Astrocyte of the cerebellum (primary cell): ENCODE measurements at regions not wholly inside any gene's neighbourhood (a gene's known extent, or its start where the extent isn't known, plus 50 kb on each side); places are given as distances from the start of the nearest gene placed in this dataset.

ENCODE experiments used
- DNase-seq: peaks from one replicate; pipeline ENCODE4 v3.0.0-alpha.2; 2011; ENCODE audit warnings: low read depth
- H3K4me3 ChIP-seq: 2 replicates; pipeline ENCODE4 v1.5.1; 2011; ENCODE audit warnings: mild to moderate bottlenecking, low read depth, low read length, moderate library complexity
- CTCF ChIP-seq: IDR thresholded peaks from 2 replicates; pipeline ENCODE4 v1.5.1; 2012; ENCODE audit warnings: low read length, low read depth, moderate library complexity, mild to moderate bottlenecking; ENCODE audit errors: missing control alignments
- in situ Hi-C: cut with HindIII; loops from 2 replicates; pipeline ENCODE4 v1.10.0; 2017; ENCODE audit warnings: low sequenced_read_pairs

- H3K4me3 ChIP-seq: no peak overlapping the region
- no peak for TF ChIP-seq CTCF
- in situ Hi-C loops: no loop called here
- no peak for DNase-seq
Measured at GRCh38 chr9:523444-523843, 308.8 kb downstream of the DOCK8 start.

GRCh38 chr9:524008-524407 is 309.3 kb downstream of the DOCK8 start:
- H3K4me3 ChIP-seq: no peak overlapping the region
- no peak for TF ChIP-seq CTCF
- DNase-seq: no peak
- in situ Hi-C loops: no loop called here

GRCh38 chr9:526904-527591 is 312.4 kb downstream of the DOCK8 start:
- no peak for DNase-seq
- in situ Hi-C loops: no loop called here
- no peak overlapping the region for H3K4me3 ChIP-seq
- TF ChIP-seq CTCF: no peak

GRCh38 chr9:529731-530130 is 311.8 kb upstream of the DMRT1 start:
- no peak for TF ChIP-seq CTCF
- in situ Hi-C loops: no loop called here
- DNase-seq: no peak
- H3K4me3 ChIP-seq: no peak overlapping the region

- no peak overlapping the region for H3K4me3 ChIP-seq
- no peak for DNase-seq
- TF ChIP-seq CTCF: no peak
- in situ Hi-C loops: no loop called here
Measured at GRCh38 chr9:530681-531080, 310.8 kb upstream of the DMRT1 start.

GRCh38 chr9:532707-533106 is 308.8 kb upstream of the DMRT1 start:
- in situ Hi-C loops: no loop called here
- H3K4me3 ChIP-seq: no peak overlapping the region
- DNase-seq: no peak
- no peak for TF ChIP-seq CTCF
